ENCODE measurements at regions not wholly inside any gene's neighbourhood (a gene's known extent, or its start where the extent isn't known, plus 50 kb on each side); places are given as distances from the start of the nearest gene placed in this dataset.
A peak's percentile ranks its signal among the peaks of the same experiment; 100 is the strongest.

- no peak for DNase-seq
Measured at GRCh38 chr7:131895541-131896164, 339.2 kb upstream of the PODXL start.

DNA sequence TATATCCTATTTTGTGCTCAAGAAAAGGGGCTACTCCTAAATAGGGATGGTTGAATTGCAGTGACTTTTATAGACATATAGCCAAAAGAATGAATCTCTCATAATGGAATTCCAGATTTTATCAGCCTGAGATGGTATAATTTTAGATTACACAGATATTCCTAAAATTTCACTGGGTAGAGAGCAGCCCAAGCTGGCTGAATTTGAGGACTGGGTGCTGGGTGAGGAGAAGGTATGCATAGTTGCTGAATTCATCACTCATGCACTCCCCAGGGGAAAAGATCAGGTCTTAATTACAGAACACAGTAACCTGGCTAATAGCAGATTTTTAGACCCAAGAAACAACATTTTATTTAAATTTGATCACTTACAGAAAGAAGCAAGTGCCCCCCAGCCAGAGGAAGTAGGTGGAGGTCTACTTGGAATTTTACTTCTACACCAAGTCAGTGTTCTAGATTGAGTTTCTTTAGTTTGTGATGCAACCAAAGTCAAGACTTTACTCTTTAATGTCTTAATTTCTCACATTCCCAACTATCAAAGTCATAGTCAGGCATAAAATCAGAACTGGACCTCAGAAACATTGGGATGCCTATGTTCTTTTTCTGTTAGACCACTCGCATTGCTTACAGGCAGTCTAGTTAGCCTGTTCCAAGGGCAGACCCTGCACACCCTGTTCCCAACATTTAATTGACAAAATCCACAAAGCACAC lies 337.4 kb upstream of the PODXL start:
- DNase-seq = no peak

DNA sequence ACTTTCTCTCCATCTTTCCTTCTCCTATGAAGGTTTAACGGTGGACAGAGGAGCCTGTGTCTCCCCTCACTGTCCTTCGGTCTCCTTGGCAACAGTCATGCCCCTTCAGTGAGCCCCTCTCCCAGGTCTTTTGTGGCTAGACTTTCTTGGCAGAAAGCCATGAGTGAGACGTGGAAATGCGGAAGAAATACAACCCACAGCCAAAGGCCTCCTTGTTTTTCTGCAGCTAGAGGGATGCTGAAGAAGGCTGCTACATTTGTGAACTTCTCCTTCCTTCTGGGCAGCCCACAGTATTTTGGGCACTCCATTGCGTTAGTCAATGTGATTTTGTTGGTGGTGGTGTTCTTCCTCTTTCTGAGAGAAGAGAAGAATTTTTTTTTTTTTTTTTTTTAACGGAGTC lies 333.7 kb upstream of the PODXL start:
- DNase-seq = no peak

DNA sequence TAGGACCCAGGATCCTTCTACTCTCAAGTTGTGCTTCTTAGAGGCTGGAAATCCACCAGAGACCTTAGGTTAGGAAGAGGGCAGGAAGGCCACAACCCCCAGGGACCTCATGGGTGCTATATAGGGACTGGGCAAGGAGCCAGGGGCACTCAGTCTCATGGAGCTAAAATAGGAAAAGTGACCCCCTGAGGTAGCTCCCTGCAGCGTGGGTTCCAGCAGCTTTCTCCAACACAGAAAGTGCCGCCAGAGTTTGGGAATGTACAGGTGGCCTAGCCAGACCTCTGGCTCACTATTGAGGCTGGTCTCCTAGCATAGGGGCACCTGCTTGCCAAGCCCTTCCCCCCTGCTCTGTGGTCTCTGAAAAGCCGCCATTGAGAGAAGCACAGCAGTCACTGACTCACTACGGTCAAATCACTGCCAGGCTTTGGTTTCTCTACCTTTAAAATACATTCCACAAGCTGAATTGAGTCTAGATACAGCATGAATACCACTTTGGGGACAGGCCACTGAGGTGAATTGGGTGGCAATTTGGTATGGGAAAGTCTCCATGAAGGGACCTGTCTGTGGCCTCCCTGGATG lies 333.2 kb upstream of the PODXL start:
- DNase-seq = no peak

DNA sequence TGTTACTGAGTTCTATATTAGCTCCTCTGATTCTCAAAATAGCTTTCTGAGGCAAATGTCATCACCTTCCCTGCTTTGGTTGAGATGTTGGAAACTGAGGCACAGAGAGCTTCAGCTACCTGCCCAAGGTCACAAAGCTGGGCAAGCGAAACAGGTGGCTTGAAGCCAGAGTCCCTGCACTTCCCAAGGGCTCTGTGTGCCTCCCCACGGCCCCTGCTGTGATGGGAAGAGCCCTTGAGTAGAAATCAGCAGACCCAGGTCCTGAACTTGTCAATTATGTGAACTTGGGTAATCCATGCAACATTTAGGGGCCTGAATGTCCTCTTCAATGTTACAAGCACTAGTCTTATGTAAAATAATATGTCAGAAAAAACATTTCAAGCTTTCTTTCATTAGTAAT lies 327.3 kb upstream of the PODXL start:
- DNase-seq = no peak

- DNase-seq = no peak
Measured at GRCh38 chr7:131883196-131883595, 326.8 kb upstream of the PODXL start.

DNA sequence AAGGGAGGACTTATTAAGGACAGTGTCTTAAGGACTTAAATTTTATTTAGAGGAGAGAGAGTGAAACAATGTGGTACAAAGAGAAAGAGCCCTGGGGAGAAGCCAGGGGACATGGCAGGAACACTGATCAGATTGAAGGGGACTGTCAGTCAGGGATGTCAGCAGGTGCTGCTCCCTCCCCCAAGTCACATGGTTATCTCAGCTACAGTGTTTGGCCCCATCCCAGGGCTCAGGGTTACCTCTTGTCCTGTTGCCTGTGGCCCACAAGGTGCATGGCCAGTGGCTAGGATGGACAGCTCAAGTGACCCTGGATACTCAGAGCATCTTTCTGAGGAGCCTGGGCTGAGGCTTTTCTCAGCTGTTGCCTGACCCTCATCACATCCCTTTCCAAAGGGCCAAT lies 325.9 kb upstream of the PODXL start:
- no peak for DNase-seq

GRCh38 chr7:131880078-131880477 lies 323.6 kb upstream of the PODXL start:
- no peak for DNase-seq

DNA sequence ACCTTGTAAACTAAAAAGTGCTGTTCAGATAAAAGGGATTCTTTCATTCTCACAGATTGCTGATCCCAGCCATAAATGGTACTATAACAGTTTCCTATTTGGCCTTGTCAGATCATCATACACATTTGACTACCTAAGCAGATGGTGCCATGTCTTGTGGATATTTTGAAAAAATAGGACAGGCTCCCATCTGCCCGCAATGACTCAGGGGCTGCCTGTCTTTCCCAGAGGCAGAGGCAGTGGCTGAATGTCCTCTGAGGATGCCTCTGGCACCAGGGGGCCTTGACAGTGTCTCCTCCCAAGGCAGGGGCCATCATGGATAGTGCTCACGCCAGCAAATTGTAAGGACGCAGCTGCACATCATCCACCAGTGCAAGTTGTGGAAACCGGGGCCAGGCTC lies 323.0 kb upstream of the PODXL start:
- DNase-seq = no peak

DNA sequence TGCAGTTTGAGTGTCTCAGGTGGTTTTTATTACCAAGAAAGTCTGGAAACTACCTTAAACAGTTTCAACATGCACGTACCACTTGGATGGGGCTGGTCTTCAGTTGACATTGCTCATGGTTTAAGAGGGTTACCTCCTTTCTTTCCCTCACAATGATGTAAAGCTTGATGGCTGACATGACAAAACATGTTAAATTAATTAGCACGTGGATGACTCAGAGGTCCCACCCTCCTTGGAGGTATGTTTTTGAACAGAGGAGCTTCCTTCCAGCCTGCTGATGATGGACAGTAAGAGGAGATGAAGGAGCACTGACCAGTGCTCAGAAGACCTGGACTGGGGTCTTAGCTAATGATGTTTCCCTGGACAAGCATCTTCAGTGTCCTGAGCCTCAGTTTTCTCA lies 322.3 kb upstream of the PODXL start:
- DNase-seq = no peak

DNA sequence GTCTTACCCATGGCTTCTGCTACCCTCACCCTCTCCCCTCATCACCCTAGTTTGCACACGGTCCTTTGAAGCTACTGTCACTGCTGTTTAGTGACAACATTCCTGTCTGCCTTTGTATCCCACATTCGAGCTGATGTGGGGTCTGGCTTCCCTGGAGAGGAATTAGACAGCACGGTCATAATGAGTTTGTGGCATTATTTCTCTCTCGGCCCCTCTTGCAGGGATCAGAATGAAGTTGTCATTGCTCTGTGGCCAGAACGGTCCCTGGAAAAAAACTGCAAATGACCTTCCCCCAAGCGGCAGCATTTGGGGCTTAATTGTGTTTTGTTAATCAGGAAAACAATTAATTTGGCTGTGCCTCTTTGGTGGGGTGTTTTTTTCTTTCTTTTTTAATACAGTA lies 317.2 kb upstream of the PODXL start:
- DNase-seq = no peak

DNA sequence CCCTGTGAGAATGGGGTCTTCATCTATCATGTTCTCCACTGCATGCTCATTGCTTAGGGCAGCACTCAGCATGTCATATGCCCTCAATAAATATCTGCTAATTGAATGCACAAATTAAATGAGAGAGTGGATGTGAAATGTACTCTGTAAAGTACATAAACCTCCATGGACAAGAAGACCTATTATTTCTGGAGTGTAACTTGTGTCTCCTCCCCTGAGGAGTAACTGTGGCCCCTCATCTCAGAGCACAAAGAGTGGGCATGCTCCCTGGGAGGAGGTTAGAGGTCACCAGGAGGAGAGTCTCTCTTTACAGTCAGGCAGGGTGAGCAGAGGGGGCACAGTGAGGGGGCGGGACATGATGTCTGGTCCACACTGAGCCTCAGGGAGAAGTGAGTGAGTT lies 313.6 kb upstream of the PODXL start:
- no peak for DNase-seq

GRCh38 chr7:131869169-131869844 lies 312.9 kb upstream of the PODXL start:
- DNase-seq = no peak

DNA sequence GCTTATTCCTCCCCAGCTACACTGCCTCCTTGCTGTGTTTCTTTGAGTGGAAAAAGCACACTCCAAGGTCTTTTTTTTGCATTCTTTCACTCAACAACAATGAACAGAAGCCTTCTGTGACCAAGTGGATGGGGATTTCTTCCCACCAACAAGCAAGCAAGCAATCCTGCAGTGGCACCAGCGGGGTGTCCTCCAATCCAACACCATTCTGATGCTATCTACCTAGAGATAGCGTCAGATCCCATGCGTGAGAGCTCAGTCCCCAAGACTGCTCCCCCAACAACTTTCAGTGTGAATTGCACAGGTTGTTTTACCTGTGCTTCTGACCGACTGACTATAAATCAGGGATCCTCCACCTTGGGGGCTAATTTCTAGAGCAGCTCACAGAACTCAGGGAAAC lies 311.0 kb upstream of the PODXL start:
- no peak for DNase-seq

DNA sequence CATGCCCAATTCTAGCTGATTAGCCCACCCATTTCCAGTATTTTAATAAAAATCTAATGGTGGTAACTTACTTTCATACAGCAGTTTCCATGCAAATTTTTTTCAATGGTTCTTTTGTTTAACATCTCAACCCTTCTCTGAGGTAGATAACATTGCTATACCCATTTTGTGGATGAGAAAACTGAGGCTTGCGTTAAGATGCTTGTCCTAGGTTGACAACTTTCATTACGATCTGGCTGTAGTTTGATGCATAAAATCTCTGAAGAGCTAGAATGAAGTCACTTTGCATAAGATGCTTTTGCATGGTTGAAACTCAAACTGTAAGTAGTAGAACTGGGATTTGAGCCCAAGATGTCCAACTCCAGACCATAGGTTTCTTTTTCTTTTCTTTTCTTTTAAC lies 309.5 kb upstream of the PODXL start:
- no peak for DNase-seq

DNA sequence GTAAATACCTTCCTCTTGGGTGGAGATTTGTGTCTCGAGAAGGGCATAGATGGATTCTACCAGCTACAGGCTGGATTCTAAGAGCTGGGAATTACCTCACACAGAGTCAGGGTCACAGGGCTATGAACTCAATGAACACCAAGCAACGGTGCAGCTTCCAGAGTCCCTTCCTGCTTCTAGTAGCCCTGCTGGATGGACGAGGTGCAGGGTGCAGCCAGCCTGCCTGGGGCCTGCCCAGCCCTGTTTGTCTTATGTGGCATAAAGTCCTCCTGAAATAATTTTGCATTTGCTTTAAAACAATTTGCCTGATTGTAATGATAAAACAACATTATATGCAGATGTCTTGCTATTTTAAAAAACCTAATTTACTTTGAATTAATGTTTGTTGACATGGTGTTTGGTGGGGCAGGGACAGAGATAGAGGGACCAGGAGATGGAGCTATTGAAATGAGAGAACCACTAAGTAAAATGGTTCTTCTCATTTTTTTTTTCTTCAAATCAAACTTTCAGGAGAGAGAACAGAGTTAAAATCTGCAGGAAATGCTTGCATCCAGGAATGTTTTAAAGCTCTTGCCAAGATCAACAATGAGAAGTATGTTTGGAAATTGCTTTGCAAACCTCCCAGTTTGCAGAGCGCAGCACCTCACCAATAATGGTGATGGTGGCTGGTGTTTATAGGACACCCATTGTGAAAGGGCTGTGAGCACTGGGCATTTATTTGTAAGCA lies 305.4 kb upstream of the PODXL start:
- DNase-seq = no peak

DNA sequence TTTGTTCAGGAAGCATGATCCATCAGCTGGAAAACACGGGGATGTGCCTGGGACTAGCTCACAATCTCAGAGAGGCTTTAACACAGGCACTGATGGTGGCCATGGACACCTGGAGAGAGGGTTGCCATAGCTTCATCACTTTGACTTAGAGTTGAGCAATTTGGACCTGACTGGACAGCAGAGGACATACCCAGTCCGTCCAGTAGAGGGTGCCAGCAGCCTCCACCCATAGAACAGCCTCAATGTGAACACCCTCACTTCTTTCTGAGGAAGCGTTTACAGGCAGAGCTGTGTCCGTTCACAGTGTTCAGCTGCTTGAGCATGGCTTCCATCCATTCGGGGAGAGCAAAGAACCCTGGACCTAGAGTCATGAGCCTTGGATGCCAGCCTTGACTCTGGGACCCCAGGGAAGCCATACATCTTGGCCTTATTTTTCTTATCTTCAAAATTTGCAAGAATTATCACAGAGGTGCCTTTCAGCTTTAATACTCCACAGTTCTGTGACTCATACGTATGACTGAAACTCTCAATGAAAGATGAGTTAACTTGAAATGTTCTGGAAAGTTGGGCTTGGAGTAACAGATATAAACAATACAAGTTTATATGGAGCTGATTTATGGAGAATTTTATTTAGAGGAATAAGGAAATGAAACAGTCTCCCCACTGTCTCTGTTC lies 302.9 kb upstream of the PODXL start:
- DNase-seq = peak; percentile 19

- DNase-seq = no peak
Measured at GRCh38 chr7:131858611-131859010, 302.2 kb upstream of the PODXL start.

DNA sequence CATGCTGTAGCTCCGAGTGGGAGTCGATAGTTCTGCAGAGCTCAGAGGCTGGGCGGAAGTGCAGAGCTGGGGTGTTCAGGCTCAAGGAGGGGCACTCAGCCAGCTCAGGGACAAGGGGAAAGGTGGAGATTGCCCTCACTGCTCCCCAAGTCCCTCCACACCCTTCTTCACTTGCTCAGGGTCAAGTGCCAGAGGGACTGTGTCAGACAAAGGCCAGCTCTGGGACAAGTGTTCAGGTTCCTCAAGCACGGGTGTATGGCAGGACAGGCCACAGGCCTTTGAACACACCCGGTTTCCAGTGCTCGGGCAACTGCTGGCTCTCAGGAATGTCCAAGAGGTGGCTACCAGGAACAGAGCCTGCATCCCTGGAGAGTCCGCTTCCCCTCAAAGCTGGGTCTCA lies 293.0 kb upstream of the PODXL start:
- DNase-seq = no peak

DNA sequence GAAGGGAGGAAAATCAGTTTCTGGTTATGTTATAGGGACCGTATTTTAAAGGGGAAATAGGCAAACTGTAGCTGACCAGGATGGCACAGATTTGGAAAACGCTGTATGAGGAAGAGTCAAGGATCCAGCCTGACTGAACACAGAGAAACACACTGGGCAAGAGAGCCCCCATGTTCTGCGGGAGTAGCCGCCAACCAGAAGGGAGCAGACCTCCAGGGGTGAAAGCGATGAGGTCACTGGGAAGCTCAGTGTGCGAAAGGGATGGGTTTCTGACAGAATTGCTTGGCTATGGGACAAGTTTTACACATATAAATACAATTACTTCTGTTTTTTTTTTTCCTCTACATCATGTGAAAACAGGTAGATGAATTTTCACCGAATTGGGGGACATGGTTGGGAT lies 291.6 kb upstream of the PODXL start:
- DNase-seq = no peak

DNA sequence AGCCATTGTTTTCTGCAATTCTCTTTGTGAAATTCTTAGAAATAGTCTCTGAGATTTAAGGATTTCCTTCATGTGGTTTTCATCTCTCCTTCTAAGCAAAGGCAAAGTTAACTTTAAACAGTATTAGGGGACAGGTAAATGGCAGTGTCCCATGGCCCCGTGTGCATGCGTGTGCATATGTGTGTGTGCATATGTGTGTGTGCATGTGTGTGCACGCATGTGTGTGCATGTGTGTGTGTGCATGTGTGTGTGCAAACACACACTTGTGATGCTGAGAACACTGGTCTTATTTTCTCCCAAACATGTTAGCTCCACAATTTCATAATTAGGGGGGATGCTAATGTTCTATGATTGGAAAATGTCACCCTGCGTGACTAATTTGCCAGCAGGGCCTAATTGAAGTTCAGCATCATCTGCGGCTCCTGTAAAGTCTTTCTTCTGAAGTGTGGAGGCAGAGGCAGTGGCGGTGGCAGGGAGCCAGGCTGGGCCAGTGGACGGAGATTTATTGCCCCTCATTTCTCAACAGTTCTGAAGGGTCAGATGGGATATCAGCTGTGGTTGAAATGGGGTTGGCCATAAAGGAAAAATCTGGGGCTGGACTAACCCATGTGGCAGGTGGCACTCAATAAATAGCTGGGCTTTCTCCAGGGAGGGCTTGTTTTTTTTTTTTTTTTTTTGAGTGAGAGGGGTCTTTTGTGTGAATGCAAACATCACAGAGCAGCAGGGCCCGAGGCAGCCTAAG lies 289.3 kb upstream of the PODXL start:
- DNase-seq = no peak

- DNase-seq = no peak
Measured at GRCh38 chr7:131844369-131844768, 287.9 kb upstream of the PODXL start.

All from CD4-positive, alpha-beta T cell treated with Interleukin-17A for 4 hours (primary cell).